ENCODE measurements at regions not wholly inside any gene's neighbourhood (a gene's known extent, or its start where the extent isn't known, plus 50 kb on each side); places are given as distances from the start of the nearest gene placed in this dataset.

- Histone ChIP-seq H3K9me3 (no peaks in the 10 kb centered on the region), H3K27ac (replicated peaks in 1 of 4) (no peak overlapping the region), H3K4me3 (no peak overlapping the region), H3K36me3 (no peaks in the 10 kb centered on the region), H3K27me3 (no peaks in the 10 kb centered on the region), H3K4me1 (peaks cover 0 to 22% (median 13%) of the 10 kb centered on the region in 4 donors)
- no peak for TF ChIP-seq POLR2A (IDR thresholded peaks at IDR 0.05; ENCODE audit: low read depth)
- TF ChIP-seq CTCF (IDR thresholded peaks at IDR 0.05), result no peak
- no peak for TF ChIP-seq POLR2AphosphoS5 (IDR thresholded peaks at IDR 0.05)
- no peak for TF ChIP-seq EP300 (IDR thresholded peaks at IDR 0.05)
- no peak for DNase-seq (ENCODE audit: extremely low spot score)
- 88% methylated on average over 3 of the region's 3 CpGs for WGBS
- intact Hi-C loops (cut with DNase I), result no loop called here
Measured at GRCh38 chr17:31750578-31750977, 108.5 kb downstream of the COPRS start.

GRCh38 chr17:31748881-31749280 lies 110.2 kb downstream of the COPRS start:
- 79% methylated on average over 3 of the region's 3 CpGs for WGBS
- Histone ChIP-seq H3K4me3 (no peak overlapping the region), H3K4me1 (peaks cover 10 to 36% (median 29%) of the 10 kb centered on the region in 4 donors), H3K9me3 (no peaks in the 10 kb centered on the region), H3K27me3 (no peaks in the 10 kb centered on the region), H3K27ac (replicated peaks in 1 of 4) (no peak overlapping the region), H3K36me3 (no peaks in the 10 kb centered on the region)
- intact Hi-C loops (cut with DNase I), result loop anchor here (10.0 kb wide), 1 partner anchor 96 kb away; no protein-coding TSS in a partner anchor
- TF ChIP-seq POLR2AphosphoS5 (IDR thresholded peaks at IDR 0.05), result no peak
- TF ChIP-seq CTCF (IDR thresholded peaks at IDR 0.05), result no peak
- no peak for TF ChIP-seq POLR2A (IDR thresholded peaks at IDR 0.05; ENCODE audit: low read depth)
- no peak for TF ChIP-seq EP300 (IDR thresholded peaks at IDR 0.05)
- DNase-seq (ENCODE audit: extremely low spot score), result no peak

- Histone ChIP-seq H3K4me3 (no peak overlapping the region), H3K9me3 (no peaks in the 10 kb centered on the region), H3K27ac (replicated peaks in 1 of 4) (no peak overlapping the region), H3K4me1 (peaks cover 20 to 49% (median 35%) of the 10 kb centered on the region in 4 donors), H3K36me3 (no peaks in the 10 kb centered on the region), H3K27me3 (no peaks in the 10 kb centered on the region)
- intact Hi-C loops (cut with DNase I), result loop anchor here (10.0 kb wide), 1 partner anchor 98 kb away; no protein-coding TSS in a partner anchor
- DNase-seq (ENCODE audit: extremely low spot score), result no peak
- TF ChIP-seq POLR2A (IDR thresholded peaks at IDR 0.05; ENCODE audit: low read depth), result no peak
- no peak for TF ChIP-seq EP300 (IDR thresholded peaks at IDR 0.05)
- TF ChIP-seq CTCF (IDR thresholded peaks at IDR 0.05), result no peak
- TF ChIP-seq POLR2AphosphoS5 (IDR thresholded peaks at IDR 0.05), result no peak
Measured at GRCh38 chr17:31746884-31747495, 112.1 kb downstream of the COPRS start.

- no peaks in the 10 kb centered on the region for H3K9me3 ChIP-seq
- peak overlapping the region in 1 of 4 donors; percentile 15 for H3K27ac ChIP-seq (replicated peaks in 1 of 4)
- H3K4me1 ChIP-seq, result peaks cover 21 to 55% (median 40%) of the 10 kb centered on the region in 4 donors
- H3K36me3 ChIP-seq, result no peaks in the 10 kb centered on the region
- intact Hi-C loops (cut with DNase I), result loop anchor here (10.0 kb wide), 1 partner anchor 99 kb away; no protein-coding TSS in a partner anchor
- TF ChIP-seq CTCF (IDR thresholded peaks at IDR 0.05) (no peak), POLR2AphosphoS5 (IDR thresholded peaks at IDR 0.05) (no peak), POLR2A (IDR thresholded peaks at IDR 0.05; ENCODE audit: low read depth) (no peak), EP300 (IDR thresholded peaks at IDR 0.05) (no peak)
- H3K27me3 ChIP-seq, result no peaks in the 10 kb centered on the region
- 77% methylated on average over 8 of the region's 8 CpGs for WGBS
- H3K4me3 ChIP-seq, result no peak overlapping the region
- DNase-seq (ENCODE audit: extremely low spot score), result no peak
Measured at GRCh38 chr17:31745964-31746600, 113.0 kb downstream of the COPRS start.

Measured in esophagus muscularis mucosa (tissue), 4 donors.